ENCODE measurements at regions not wholly inside any gene's neighbourhood (a gene's known extent, or its start where the extent isn't known, plus 50 kb on each side); places are given as distances from the start of the nearest gene placed in this dataset.

DNA sequence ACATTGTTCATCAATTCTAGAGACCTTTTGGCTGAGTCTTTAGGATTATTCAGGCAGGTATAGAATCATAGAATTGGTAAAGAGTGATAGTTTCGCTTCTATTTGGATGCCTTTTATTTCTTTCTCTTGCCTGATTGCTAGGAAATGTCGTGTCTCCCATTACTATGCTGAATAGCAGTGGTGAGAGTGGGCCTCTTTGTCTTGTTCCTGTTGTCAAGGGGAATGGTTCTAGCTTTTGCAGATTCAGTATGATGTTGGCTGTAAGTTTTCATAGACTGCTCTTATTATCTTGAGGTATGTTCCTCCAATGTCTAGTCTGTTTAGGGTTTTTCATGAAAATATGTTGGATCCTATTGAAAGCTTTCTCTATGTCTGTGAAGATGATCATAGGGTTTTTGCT lies 200.2 kb upstream of the PABPC4L start:
- TF ChIP-seq, protein P1, sequence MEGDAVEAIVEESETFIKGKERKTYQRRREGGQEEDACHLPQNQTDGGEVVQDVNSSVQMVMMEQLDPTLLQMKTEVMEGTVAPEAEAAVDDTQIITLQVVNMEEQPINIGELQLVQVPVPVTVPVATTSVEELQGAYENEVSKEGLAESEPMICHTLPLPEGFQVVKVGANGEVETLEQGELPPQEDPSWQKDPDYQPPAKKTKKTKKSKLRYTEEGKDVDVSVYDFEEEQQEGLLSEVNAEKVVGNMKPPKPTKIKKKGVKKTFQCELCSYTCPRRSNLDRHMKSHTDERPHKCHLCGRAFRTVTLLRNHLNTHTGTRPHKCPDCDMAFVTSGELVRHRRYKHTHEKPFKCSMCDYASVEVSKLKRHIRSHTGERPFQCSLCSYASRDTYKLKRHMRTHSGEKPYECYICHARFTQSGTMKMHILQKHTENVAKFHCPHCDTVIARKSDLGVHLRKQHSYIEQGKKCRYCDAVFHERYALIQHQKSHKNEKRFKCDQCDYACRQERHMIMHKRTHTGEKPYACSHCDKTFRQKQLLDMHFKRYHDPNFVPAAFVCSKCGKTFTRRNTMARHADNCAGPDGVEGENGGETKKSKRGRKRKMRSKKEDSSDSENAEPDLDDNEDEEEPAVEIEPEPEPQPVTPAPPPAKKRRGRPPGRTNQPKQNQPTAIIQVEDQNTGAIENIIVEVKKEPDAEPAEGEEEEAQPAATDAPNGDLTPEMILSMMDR (IDR thresholded peaks at IDR 0.05; ENCODE audit: low read depth, low read length): no peak
- H3K4me3 ChIP-seq (replicated peaks in 1 of 2; ENCODE audit: low read depth in 2 of 2, low read length in 2 of 2): no peak overlapping the region
- no peak for DNase-seq (ENCODE audit: low read depth in 2 of 2)

DNA sequence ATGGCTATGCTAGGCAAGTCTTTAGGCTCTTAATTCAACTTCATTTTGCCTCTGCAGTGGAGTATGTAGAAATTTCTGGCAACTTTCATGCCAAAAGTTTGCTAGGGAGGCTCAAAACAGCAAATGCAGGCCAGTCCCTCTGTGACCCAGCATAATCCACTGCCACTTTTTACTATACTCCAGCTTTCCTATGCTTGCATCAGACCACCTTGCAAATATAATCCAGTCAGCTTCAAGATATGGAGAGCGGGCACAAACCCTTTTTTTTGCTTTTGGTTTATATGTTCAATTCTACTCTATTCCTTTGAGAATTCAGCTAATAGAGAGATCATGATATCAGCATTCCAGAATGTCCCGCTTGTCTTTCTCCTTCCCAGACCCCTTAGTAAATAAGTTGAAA lies 192.0 kb upstream of the PABPC4L start:
- TF ChIP-seq, protein P1 (IDR thresholded peaks at IDR 0.05; ENCODE audit: low read depth, low read length): no peak
- H3K4me3 ChIP-seq (replicated peaks in 1 of 2; ENCODE audit: low read depth in 2 of 2, low read length in 2 of 2): no peak overlapping the region
- DNase-seq (ENCODE audit: low read depth in 2 of 2): no peak

DNA sequence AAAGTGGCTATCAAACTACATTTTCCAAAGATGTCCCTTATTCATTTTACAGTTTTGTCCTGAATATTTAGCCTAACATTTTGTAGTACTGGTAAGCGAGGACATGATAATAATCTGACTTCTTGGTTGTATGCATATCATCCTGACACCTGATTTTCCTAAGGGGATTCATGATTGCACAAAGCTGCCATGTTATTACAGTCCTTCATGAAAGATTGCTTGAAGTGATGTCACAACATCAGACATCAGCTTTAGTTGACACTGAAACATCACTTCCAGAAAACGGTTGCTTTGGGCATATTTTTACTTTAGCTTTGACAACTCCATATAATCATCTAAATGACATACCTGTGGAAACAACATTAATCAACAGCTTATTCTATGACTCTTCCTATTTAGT lies 188.7 kb upstream of the PABPC4L start:
- DNase-seq (ENCODE audit: low read depth in 2 of 2): no peak
- TF ChIP-seq, protein P1 (IDR thresholded peaks at IDR 0.05; ENCODE audit: low read depth, low read length): no peak
- H3K4me3 ChIP-seq (replicated peaks in 1 of 2; ENCODE audit: low read depth in 2 of 2, low read length in 2 of 2): no peak overlapping the region

DNA sequence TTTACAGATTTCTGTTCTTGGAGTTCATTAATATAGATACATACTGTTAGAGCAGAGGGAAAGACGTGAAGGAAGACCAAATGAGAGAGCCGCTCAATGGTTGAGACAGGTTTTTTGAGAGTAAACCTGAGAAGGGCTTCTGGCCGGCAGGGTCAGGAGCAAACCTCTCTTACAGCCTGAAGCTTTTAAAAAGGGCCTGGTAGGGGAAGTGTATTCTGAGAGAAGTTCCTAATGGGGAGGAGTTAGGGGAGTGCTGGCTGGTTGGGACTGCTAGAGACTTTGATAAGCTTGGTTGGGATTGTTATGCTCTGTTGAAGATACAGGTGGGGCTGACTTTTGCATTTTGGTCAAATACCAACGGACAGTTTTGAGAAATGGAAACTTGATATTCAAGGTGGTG lies 186.8 kb upstream of the PABPC4L start:
- DNase-seq (ENCODE audit: low read depth in 2 of 2): no peak
- TF ChIP-seq, protein P1 (IDR thresholded peaks at IDR 0.05; ENCODE audit: low read depth, low read length): no peak
- H3K4me3 ChIP-seq (replicated peaks in 1 of 2; ENCODE audit: low read depth in 2 of 2, low read length in 2 of 2): no peak overlapping the region

- TF ChIP-seq, protein P1 (IDR thresholded peaks at IDR 0.05; ENCODE audit: low read depth, low read length): no peak
- DNase-seq (ENCODE audit: low read depth in 2 of 2): no peak
- no peak overlapping the region for H3K4me3 ChIP-seq (replicated peaks in 1 of 2; ENCODE audit: low read depth in 2 of 2, low read length in 2 of 2)
These were observed 181.1 kb upstream of the PABPC4L start for GRCh38 chr4:134382478-134383227.

DNA sequence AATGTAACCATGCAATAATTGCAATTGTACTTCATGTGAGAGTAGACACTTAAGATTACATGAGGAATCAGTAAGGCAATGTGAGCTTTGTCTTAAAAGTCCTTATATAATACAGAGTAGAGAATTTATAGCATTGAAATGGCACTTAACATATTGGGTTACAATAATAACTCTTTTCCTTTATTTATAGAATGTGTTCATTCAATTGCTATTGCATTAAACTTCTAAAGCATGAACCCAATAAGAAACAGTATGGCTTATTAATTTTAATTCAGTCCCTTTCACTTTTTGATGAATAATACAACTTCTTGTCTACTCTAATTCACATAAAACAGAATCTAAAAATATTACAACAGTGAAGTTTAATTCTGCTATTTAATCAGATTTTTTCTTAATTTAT lies 174.2 kb upstream of the PABPC4L start:
- TF ChIP-seq, protein P1 (IDR thresholded peaks at IDR 0.05; ENCODE audit: low read depth, low read length): no peak
- no peak for DNase-seq (ENCODE audit: low read depth in 2 of 2)
- H3K4me3 ChIP-seq (replicated peaks in 1 of 2; ENCODE audit: low read depth in 2 of 2, low read length in 2 of 2): no peak overlapping the region

DNA sequence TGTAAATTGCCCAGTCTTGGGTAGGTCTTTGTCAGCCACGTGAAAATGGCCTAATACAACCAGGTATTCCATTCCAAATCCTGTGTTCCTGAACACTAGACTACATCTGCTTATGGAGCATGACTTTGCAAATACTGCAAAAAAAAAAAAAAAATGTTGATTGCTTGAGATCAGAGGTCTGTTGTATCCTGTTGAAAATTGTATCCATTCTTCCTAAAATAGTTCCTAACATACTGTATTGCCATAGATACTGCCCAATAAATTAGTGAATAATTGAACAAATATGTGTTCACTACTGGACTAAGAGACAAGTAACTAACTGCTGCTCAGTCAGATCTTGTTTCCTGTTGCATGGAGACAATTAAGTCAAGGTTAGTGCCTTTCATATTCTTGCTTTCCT lies 164.3 kb upstream of the PABPC4L start:
- H3K4me3 ChIP-seq (replicated peaks in 1 of 2; ENCODE audit: low read depth in 2 of 2, low read length in 2 of 2): no peak overlapping the region
- TF ChIP-seq, protein P1 (IDR thresholded peaks at IDR 0.05; ENCODE audit: low read depth, low read length): no peak
- DNase-seq (ENCODE audit: low read depth in 2 of 2): no peak
